ENCODE measurements at regions not wholly inside any gene's neighbourhood (a gene's known extent, or its start where the extent isn't known, plus 50 kb on each side); places are given as distances from the start of the nearest gene placed in this dataset.

DNA sequence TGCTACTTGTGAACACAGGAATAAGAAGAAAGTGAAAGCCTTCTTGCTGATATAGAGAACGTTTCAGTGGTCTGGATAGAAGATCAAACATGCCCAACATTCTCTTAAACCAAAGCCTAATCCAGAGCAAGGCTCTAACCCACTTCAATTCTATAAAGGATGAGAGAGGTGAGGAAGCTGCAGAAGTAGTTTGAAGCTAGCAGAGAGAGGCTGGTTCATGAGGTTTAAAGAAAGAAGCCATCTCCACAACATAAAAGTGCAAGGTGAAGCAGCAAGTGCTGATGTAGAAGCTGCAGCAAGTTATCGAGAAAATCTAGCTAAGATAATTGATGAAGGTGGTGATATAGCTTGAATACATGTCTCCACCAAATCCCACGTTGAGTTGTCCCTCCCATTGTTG lies 383.3 kb upstream of the ASIC2 start:
- H3K27ac ChIP-seq = no peak overlapping the region
- no peak for DNase-seq (ENCODE audit: low spot score)
- H3K9me3 ChIP-seq = no peaks in the 10 kb centered on the region
- no peaks in the 10 kb centered on the region for H3K4me1 ChIP-seq
- no peaks in the 10 kb centered on the region for H3K27me3 ChIP-seq
- H3K36me3 ChIP-seq = no peaks in the 10 kb centered on the region
- no peak overlapping the region for H3K4me3 ChIP-seq
- TF ChIP-seq, protein P1, sequence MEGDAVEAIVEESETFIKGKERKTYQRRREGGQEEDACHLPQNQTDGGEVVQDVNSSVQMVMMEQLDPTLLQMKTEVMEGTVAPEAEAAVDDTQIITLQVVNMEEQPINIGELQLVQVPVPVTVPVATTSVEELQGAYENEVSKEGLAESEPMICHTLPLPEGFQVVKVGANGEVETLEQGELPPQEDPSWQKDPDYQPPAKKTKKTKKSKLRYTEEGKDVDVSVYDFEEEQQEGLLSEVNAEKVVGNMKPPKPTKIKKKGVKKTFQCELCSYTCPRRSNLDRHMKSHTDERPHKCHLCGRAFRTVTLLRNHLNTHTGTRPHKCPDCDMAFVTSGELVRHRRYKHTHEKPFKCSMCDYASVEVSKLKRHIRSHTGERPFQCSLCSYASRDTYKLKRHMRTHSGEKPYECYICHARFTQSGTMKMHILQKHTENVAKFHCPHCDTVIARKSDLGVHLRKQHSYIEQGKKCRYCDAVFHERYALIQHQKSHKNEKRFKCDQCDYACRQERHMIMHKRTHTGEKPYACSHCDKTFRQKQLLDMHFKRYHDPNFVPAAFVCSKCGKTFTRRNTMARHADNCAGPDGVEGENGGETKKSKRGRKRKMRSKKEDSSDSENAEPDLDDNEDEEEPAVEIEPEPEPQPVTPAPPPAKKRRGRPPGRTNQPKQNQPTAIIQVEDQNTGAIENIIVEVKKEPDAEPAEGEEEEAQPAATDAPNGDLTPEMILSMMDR (IDR thresholded peaks at IDR 0.05) = no peak

GRCh38 chr17:33679595-33679994 lies 386.5 kb upstream of the ASIC2 start:
- H3K9me3 ChIP-seq = no peaks in the 10 kb centered on the region
- no peaks in the 10 kb centered on the region for H3K27me3 ChIP-seq
- no peak for DNase-seq (ENCODE audit: low spot score)
- no peaks in the 10 kb centered on the region for H3K36me3 ChIP-seq
- H3K27ac ChIP-seq = no peak overlapping the region
- TF ChIP-seq, protein P1 (IDR thresholded peaks at IDR 0.05) = no peak
- no peak overlapping the region for H3K4me3 ChIP-seq
- no peaks in the 10 kb centered on the region for H3K4me1 ChIP-seq

GRCh38 chr17:33680472-33680871 lies 387.4 kb upstream of the ASIC2 start:
- H3K4me3 ChIP-seq = no peak overlapping the region
- no peaks in the 10 kb centered on the region for H3K4me1 ChIP-seq
- no peaks in the 10 kb centered on the region for H3K36me3 ChIP-seq
- TF ChIP-seq, protein P1 (IDR thresholded peaks at IDR 0.05) = no peak
- H3K9me3 ChIP-seq = no peaks in the 10 kb centered on the region
- no peak for DNase-seq (ENCODE audit: low spot score)
- H3K27ac ChIP-seq = no peak overlapping the region
- H3K27me3 ChIP-seq = no peaks in the 10 kb centered on the region

GRCh38 chr17:33682599-33682998 lies 389.5 kb upstream of the ASIC2 start:
- no peaks in the 10 kb centered on the region for H3K4me1 ChIP-seq
- no peak for DNase-seq (ENCODE audit: low spot score)
- H3K9me3 ChIP-seq = no peaks in the 10 kb centered on the region
- H3K27ac ChIP-seq = no peak overlapping the region
- TF ChIP-seq, protein P1 (IDR thresholded peaks at IDR 0.05) = no peak
- no peak overlapping the region for H3K4me3 ChIP-seq
- H3K27me3 ChIP-seq = no peaks in the 10 kb centered on the region
- H3K36me3 ChIP-seq = no peaks in the 10 kb centered on the region

GRCh38 chr17:33684735-33685134 lies 391.6 kb upstream of the ASIC2 start:
- Histone ChIP-seq H3K9me3 (peaks cover 0 to 3% of the 10 kb centered on the region in 2 donors), H3K4me1 (no peaks in the 10 kb centered on the region), H3K27ac (no peak overlapping the region), H3K27me3 (no peaks in the 10 kb centered on the region), H3K4me3 (no peak overlapping the region), H3K36me3 (no peaks in the 10 kb centered on the region)
- TF ChIP-seq, protein P1 (IDR thresholded peaks at IDR 0.05) = no peak
- no peak for DNase-seq (ENCODE audit: low spot score)

- Histone ChIP-seq H3K4me1 (no peaks in the 10 kb centered on the region), H3K9me3 (peaks cover 0 to 6% of the 10 kb centered on the region in 2 donors), H3K27me3 (no peaks in the 10 kb centered on the region), H3K4me3 (no peak overlapping the region), H3K36me3 (no peaks in the 10 kb centered on the region), H3K27ac (no peak overlapping the region)
- TF ChIP-seq, protein P1 (IDR thresholded peaks at IDR 0.05) = peak in 1 of 2 donors; percentile 35
- no peak for DNase-seq (ENCODE audit: low spot score)
Measured at GRCh38 chr17:33686171-33686570, 393.1 kb upstream of the ASIC2 start.
